ENCODE measurements at regions not wholly inside any gene's neighbourhood (a gene's known extent, or its start where the extent isn't known, plus 50 kb on each side); places are given as distances from the start of the nearest gene placed in this dataset.

- no peak overlapping the region for H3K23ac ChIP-seq (ENCODE audit: low read depth, low read length)
- TF ChIP-seq BHLHE40 (IDR thresholded peaks at IDR 0.05; ENCODE audit: low read depth, low read length): no peak
- TF ChIP-seq POLR2A (IDR thresholded peaks at IDR 0.05; ENCODE audit: low read depth, low read length): no peak
- peak; percentile 60 for TF ChIP-seq RAD21 (IDR thresholded peaks at IDR 0.05; ENCODE audit: low read length)
- no peak for TF ChIP-seq MXI1 (IDR thresholded peaks at IDR 0.05; ENCODE audit: borderline replicate concordance, low read depth, low read length)
- TF ChIP-seq MAZ (IDR thresholded peaks at IDR 0.05; ENCODE audit: borderline replicate concordance, low read depth, low read length): no peak
- TF ChIP-seq MAFK (IDR thresholded peaks at IDR 0.05; ENCODE audit: low read depth, low read length): no peak
- no peak for TF ChIP-seq NFE2L2 (IDR thresholded peaks at IDR 0.05; ENCODE audit: low read depth, low read length)
- TF ChIP-seq RCOR1 (IDR thresholded peaks at IDR 0.05; ENCODE audit: insufficient replicate concordance, low read length): no peak
- TF ChIP-seq SMC3 (IDR thresholded peaks at IDR 0.05; ENCODE audit: low read depth, low read length): peak; percentile 60
- TF ChIP-seq RFX5 (IDR thresholded peaks at IDR 0.05; ENCODE audit: low read depth, low read length): no peak
- TF ChIP-seq CHD1 (IDR thresholded peaks at IDR 0.05; ENCODE audit: low read depth, low read length): no peak
- TF ChIP-seq, protein P1, sequence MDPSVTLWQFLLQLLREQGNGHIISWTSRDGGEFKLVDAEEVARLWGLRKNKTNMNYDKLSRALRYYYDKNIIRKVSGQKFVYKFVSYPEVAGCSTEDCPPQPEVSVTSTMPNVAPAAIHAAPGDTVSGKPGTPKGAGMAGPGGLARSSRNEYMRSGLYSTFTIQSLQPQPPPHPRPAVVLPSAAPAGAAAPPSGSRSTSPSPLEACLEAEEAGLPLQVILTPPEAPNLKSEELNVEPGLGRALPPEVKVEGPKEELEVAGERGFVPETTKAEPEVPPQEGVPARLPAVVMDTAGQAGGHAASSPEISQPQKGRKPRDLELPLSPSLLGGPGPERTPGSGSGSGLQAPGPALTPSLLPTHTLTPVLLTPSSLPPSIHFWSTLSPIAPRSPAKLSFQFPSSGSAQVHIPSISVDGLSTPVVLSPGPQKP (IDR thresholded peaks at IDR 0.05; ENCODE audit: borderline replicate concordance, low read depth, low read length): no peak
- peak; percentile 63 for TF ChIP-seq CTCF (conservative IDR thresholded peaks at IDR 0.05; ENCODE audit: low read depth, low read length)
- no peak for TF ChIP-seq USF2 (IDR thresholded peaks at IDR 0.05; ENCODE audit: low read depth, low read length)
- DNase-seq (peak; percentile 40), ATAC-seq (ENCODE audit: low read depth) (peak; percentile 66; the same call in 1 of the 2 replicates)
- no peaks in the 10 kb centered on the region for H3K79me1 ChIP-seq (ENCODE audit: low read depth in 1 of 2, low read length in 2 of 2)
- no peak overlapping the region for H3K9ac ChIP-seq (ENCODE audit: low read depth, low read length)
- H2BK5ac ChIP-seq (ENCODE audit: low read depth, low read length, poor library complexity, severe bottlenecking): no peak overlapping the region
- no peak overlapping the region for H3K4ac ChIP-seq (ENCODE audit: low read depth, low read length)
- no peak overlapping the region for H2AK5ac ChIP-seq (ENCODE audit: low read depth, low read length)
- POLR2A ChIA-PET (ENCODE audit: unreplicated experiment): no interaction called here
- H3K18ac ChIP-seq (ENCODE audit: low read depth, low read length): no peak overlapping the region
- no peak overlapping the region for H2BK20ac ChIP-seq (ENCODE audit: low read depth, low read length)
- no peak overlapping the region for H4K5ac ChIP-seq (ENCODE audit: low read depth, low read length)
- H4K20me1 ChIP-seq (ENCODE audit: insufficient read depth, low read length): no peaks in the 10 kb centered on the region
- no peak overlapping the region for H2AK9ac ChIP-seq (replicated peaks; ENCODE audit: low read depth, low read length, poor library complexity)
- intact Hi-C loops (cut with micrococcal nuclease): loop anchor here (2.0 to 10.0 kb wide), 3 partner anchors 661 to 1311 kb away; no protein-coding TSS in a partner anchor
- no peak overlapping the region for H2BK15ac ChIP-seq (ENCODE audit: low read depth, low read length)
- H4K91ac ChIP-seq (ENCODE audit: insufficient read depth, low read depth, low read length): no peak overlapping the region
- H4K8ac ChIP-seq (ENCODE audit: low read depth in 2 of 2, low read length in 2 of 2): no peak overlapping the region
- no peaks in the 10 kb centered on the region for H3K9me3 ChIP-seq (ENCODE audit: control insufficient read depth, insufficient read depth, low read length)
- WGBS, 2 experiments (ENCODE audit: extremely low coverage in 2 of 2, insufficient read length in 1 of 2): no CpG with 5 or more reads among the region's 4 CpGs
- in situ Hi-C loops (cut with MboI; ENCODE audit: low sequenced_read_pairs): loop anchor here (25.0 kb wide), 1 partner anchor 923 kb away; no protein-coding TSS in a partner anchor
- no peak overlapping the region for H3K4me3 ChIP-seq (ENCODE audit: insufficient read depth, low read depth, low read length)
- no peaks in the 10 kb centered on the region for H3K36me3 ChIP-seq (ENCODE audit: control insufficient read depth, insufficient read depth, low read length)
- H3K14ac ChIP-seq (replicated peaks; ENCODE audit: low read depth, low read length): no peak overlapping the region
- H3K4me2 ChIP-seq (ENCODE audit: low read depth, low read length): no peak overlapping the region
- H2AFZ ChIP-seq (replicated peaks; ENCODE audit: low read length, poor library complexity): no peak overlapping the region
- dilution Hi-C loops (cut with HindIII; ENCODE audit: low sequenced_read_pairs, unreplicated experiment): no loop called here
- no peaks in the 10 kb centered on the region for H3K9me1 ChIP-seq (ENCODE audit: insufficient read depth, low read length)
- no peak overlapping the region for H3K27ac ChIP-seq (ENCODE audit: insufficient read depth, low read length)
- no TSS peak for BruUV-seq (replicated peaks)
- H2BK120ac ChIP-seq (ENCODE audit: low read depth, low read length): no peak overlapping the region
- no peaks in the 10 kb centered on the region; the same call in none of the 2 replicates for H3K27me3 ChIP-seq (ENCODE audit: control insufficient read depth, insufficient read depth, low read length)
- CTCF ChIA-PET: interaction anchor here (0.6 to 1.0 kb wide), 3 partner anchors 11 to 718 kb away, joined by 3 to 4 read pairs (median 3); no protein-coding TSS in a partner anchor
- no peaks in the 10 kb centered on the region for H3K4me1 ChIP-seq (ENCODE audit: control insufficient read depth, insufficient read depth, low read length)
- no peak overlapping the region for H3K56ac ChIP-seq (ENCODE audit: extremely low read depth, insufficient read depth, low read length)
These were observed 802.0 kb downstream of the RPA4 start for GRCh38 chrX:97685753-97686152.
